ENCODE measurements at regions not wholly inside any gene's neighbourhood (a gene's known extent, or its start where the extent isn't known, plus 50 kb on each side); places are given as distances from the start of the nearest gene placed in this dataset.

GRCh38 chr20:12916699-12917098 is 92.1 kb upstream of the SPTLC3 start:
- no peak for DNase-seq
- Mint-ChIP-seq H3K36me3 (ENCODE audit: low read depth) (no peaks in the 10 kb centered on the region), H3K4me3 (no peak overlapping the region), H3K9me3 (no peaks in the 10 kb centered on the region), H3K27ac (no peak overlapping the region), H3K4me1 (no peaks in the 10 kb centered on the region), H3K27me3 (no peaks in the 10 kb centered on the region)
- CTCF ChIA-PET = no interaction called here
- POLR2A ChIA-PET = no interaction called here

- Mint-ChIP-seq H3K4me3 (no peak overlapping the region), H3K27ac (no peak overlapping the region), H3K27me3 (no peaks in the 10 kb centered on the region), H3K36me3 (ENCODE audit: low read depth) (no peaks in the 10 kb centered on the region), H3K4me1 (no peaks in the 10 kb centered on the region), H3K9me3 (no peaks in the 10 kb centered on the region)
- ChIA-PET CTCF (interaction anchor here (1.4 kb wide), 1 partner anchor 21 kb away, joined by 3 read pairs; no protein-coding TSS in a partner anchor), POLR2A (no interaction called here)
- no peak for DNase-seq
Observed at GRCh38 chr20:12924126-12924525, 84.6 kb upstream of the SPTLC3 start.

GRCh38 chr20:12925210-12925755 is 83.5 kb upstream of the SPTLC3 start:
- Mint-ChIP-seq H3K36me3 (ENCODE audit: low read depth) (no peaks in the 10 kb centered on the region), H3K27me3 (no peaks in the 10 kb centered on the region), H3K27ac (no peak overlapping the region), H3K4me1 (no peaks in the 10 kb centered on the region), H3K9me3 (no peaks in the 10 kb centered on the region), H3K4me3 (no peak overlapping the region)
- peak; percentile 16 for DNase-seq
- ChIA-PET CTCF (interaction anchor here (0.6 to 1.4 kb wide), 2 partner anchors 22 to 182 kb away, joined by 3 read pairs; no protein-coding TSS in a partner anchor), POLR2A (interaction anchor here (0.6 kb wide), 1 partner anchor 895 kb away, joined by 4 read pairs; no protein-coding TSS in a partner anchor)

- ChIA-PET CTCF (no interaction called here), POLR2A (no interaction called here)
- H3K4me3 Mint-ChIP-seq = no peak overlapping the region
- no peaks in the 10 kb centered on the region for H3K4me1 Mint-ChIP-seq
- H3K27ac Mint-ChIP-seq = no peak overlapping the region
- no peaks in the 10 kb centered on the region for H3K27me3 Mint-ChIP-seq
- no peaks in the 10 kb centered on the region for H3K9me3 Mint-ChIP-seq
- no peaks in the 10 kb centered on the region for H3K36me3 Mint-ChIP-seq (ENCODE audit: low read depth)
- no peak for DNase-seq
Observed at GRCh38 chr20:12925863-12926793, 82.6 kb upstream of the SPTLC3 start.

- no peak for DNase-seq
- Mint-ChIP-seq H3K36me3 (ENCODE audit: low read depth) (no peaks in the 10 kb centered on the region), H3K4me1 (no peaks in the 10 kb centered on the region), H3K9me3 (no peaks in the 10 kb centered on the region), H3K27me3 (peaks cover 2% of the 10 kb centered on the region), H3K27ac (no peak overlapping the region), H3K4me3 (no peak overlapping the region)
- ChIA-PET CTCF (no interaction called here), POLR2A (no interaction called here)
Observed at GRCh38 chr20:12927489-12927888, 81.3 kb upstream of the SPTLC3 start.

GRCh38 chr20:12928358-12928754 is 80.4 kb upstream of the SPTLC3 start:
- ChIA-PET POLR2A (no interaction called here), CTCF (no interaction called here)
- H3K4me3 Mint-ChIP-seq = no peak overlapping the region
- no peaks in the 10 kb centered on the region for H3K4me1 Mint-ChIP-seq
- no peak overlapping the region for H3K27ac Mint-ChIP-seq
- no peak for DNase-seq
- H3K36me3 Mint-ChIP-seq (ENCODE audit: low read depth) = no peaks in the 10 kb centered on the region
- H3K9me3 Mint-ChIP-seq = no peaks in the 10 kb centered on the region
- peaks cover 2% of the 10 kb centered on the region for H3K27me3 Mint-ChIP-seq

- no peak overlapping the region for H3K27ac Mint-ChIP-seq
- no peak for DNase-seq
- CTCF ChIA-PET = no interaction called here
- no peaks in the 10 kb centered on the region for H3K9me3 Mint-ChIP-seq
- POLR2A ChIA-PET = no interaction called here
- peaks cover 2% of the 10 kb centered on the region for H3K27me3 Mint-ChIP-seq
- H3K4me1 Mint-ChIP-seq = no peaks in the 10 kb centered on the region
- H3K36me3 Mint-ChIP-seq (ENCODE audit: low read depth) = no peaks in the 10 kb centered on the region
- no peak overlapping the region for H3K4me3 Mint-ChIP-seq
Observed at GRCh38 chr20:12928755-12929401, 79.9 kb upstream of the SPTLC3 start.

GRCh38 chr20:12936020-12936419 is 72.8 kb upstream of the SPTLC3 start:
- Mint-ChIP-seq H3K27me3 (peaks cover 2% of the 10 kb centered on the region), H3K4me1 (no peaks in the 10 kb centered on the region), H3K36me3 (ENCODE audit: low read depth) (no peaks in the 10 kb centered on the region), H3K9me3 (no peaks in the 10 kb centered on the region), H3K27ac (no peak overlapping the region), H3K4me3 (no peak overlapping the region)
- ChIA-PET POLR2A (no interaction called here), CTCF (interaction anchor here (0.6 kb wide), 1 partner anchor 154 kb away, joined by 4 read pairs; no protein-coding TSS in a partner anchor)
- no peak for DNase-seq

- H3K9me3 Mint-ChIP-seq = no peaks in the 10 kb centered on the region
- POLR2A ChIA-PET = no interaction called here
- no peak overlapping the region for H3K4me3 Mint-ChIP-seq
Observed at GRCh38 chr20:12936524-12936923, 72.2 kb upstream of the SPTLC3 start.

GRCh38 chr20:12941025-12941424 is 67.7 kb upstream of the SPTLC3 start:
- DNase-seq = no peak
- H3K27ac Mint-ChIP-seq = no peak overlapping the region
- ChIA-PET POLR2A (no interaction called here), CTCF (no interaction called here)
- H3K27me3 Mint-ChIP-seq = no peaks in the 10 kb centered on the region
- H3K36me3 Mint-ChIP-seq (ENCODE audit: low read depth) = no peaks in the 10 kb centered on the region
- H3K9me3 Mint-ChIP-seq = no peaks in the 10 kb centered on the region
- H3K4me1 Mint-ChIP-seq = no peaks in the 10 kb centered on the region
- no peak overlapping the region for H3K4me3 Mint-ChIP-seq

More at GRCh38 chr20:12936524-12936923, 72.2 kb upstream of the SPTLC3 start:
- no peak overlapping the region for H3K27ac Mint-ChIP-seq
- H3K27me3 Mint-ChIP-seq = peaks cover 2% of the 10 kb centered on the region
- H3K4me1 Mint-ChIP-seq = no peaks in the 10 kb centered on the region
- CTCF ChIA-PET = interaction anchor here (0.6 kb wide), 1 partner anchor 153 kb away, joined by 4 read pairs; no protein-coding TSS in a partner anchor
- H3K36me3 Mint-ChIP-seq (ENCODE audit: low read depth) = no peaks in the 10 kb centered on the region
- no peak for DNase-seq

- Mint-ChIP-seq H3K4me1 (no peaks in the 10 kb centered on the region), H3K9me3 (no peaks in the 10 kb centered on the region), H3K27ac (no peak overlapping the region), H3K4me3 (no peak overlapping the region), H3K36me3 (ENCODE audit: low read depth) (no peaks in the 10 kb centered on the region), H3K27me3 (no peaks in the 10 kb centered on the region)
- no peak for DNase-seq
- ChIA-PET CTCF (no interaction called here), POLR2A (no interaction called here)
Observed at GRCh38 chr20:12942123-12942522, 66.6 kb upstream of the SPTLC3 start.

GRCh38 chr20:12946789-12947188 is 62.0 kb upstream of the SPTLC3 start:
- Mint-ChIP-seq H3K36me3 (ENCODE audit: low read depth) (no peaks in the 10 kb centered on the region), H3K27ac (no peak overlapping the region), H3K4me1 (no peaks in the 10 kb centered on the region), H3K27me3 (no peaks in the 10 kb centered on the region), H3K4me3 (no peak overlapping the region), H3K9me3 (no peaks in the 10 kb centered on the region)
- ChIA-PET POLR2A (no interaction called here), CTCF (no interaction called here)
- no peak for DNase-seq

GRCh38 chr20:12947691-12948090 is 61.1 kb upstream of the SPTLC3 start:
- H3K4me3 Mint-ChIP-seq = no peak overlapping the region
- H3K9me3 Mint-ChIP-seq = no peaks in the 10 kb centered on the region
- CTCF ChIA-PET = no interaction called here
- H3K27me3 Mint-ChIP-seq = no peaks in the 10 kb centered on the region
- H3K27ac Mint-ChIP-seq = no peak overlapping the region
- H3K36me3 Mint-ChIP-seq (ENCODE audit: low read depth) = no peaks in the 10 kb centered on the region
- no peak for DNase-seq
- POLR2A ChIA-PET = no interaction called here
- H3K4me1 Mint-ChIP-seq = no peaks in the 10 kb centered on the region

All from activated CD4-positive, alpha-beta memory T cell treated with anti-CD3 and anti-CD28 coated beads, Interleukin-2, amount 10 ng/mL, durations not matched to agents 7 days and 5 days (primary cell).